ENCODE measurements at regions not wholly inside any gene's neighbourhood (a gene's known extent, or its start where the extent isn't known, plus 50 kb on each side); places are given as distances from the start of the nearest gene placed in this dataset.

GRCh38 chr3:89628856-89629670, 521.6 kb downstream of the EPHA3 start:
- no peaks in the 10 kb centered on the region for H3K4me1 ChIP-seq (ENCODE audit: control insufficient read depth, low read depth, low read length)
- no peaks in the 10 kb centered on the region for H3K9me3 ChIP-seq (ENCODE audit: control insufficient read depth, low read depth, low read length)
- no peak overlapping the region for H3K4me3 ChIP-seq (ENCODE audit: low read length)
- H3K9ac ChIP-seq (ENCODE audit: low read length), result no peak overlapping the region
- no peak overlapping the region for H3K27ac ChIP-seq (ENCODE audit: low read length)
- no peaks in the 10 kb centered on the region for H3K36me3 ChIP-seq (ENCODE audit: control insufficient read depth, low read depth, low read length)
- H3K27me3 ChIP-seq (ENCODE audit: control insufficient read depth, insufficient read depth, low read length), result no peaks in the 10 kb centered on the region

- Histone ChIP-seq H3K9me3 (ENCODE audit: control insufficient read depth, low read depth, low read length) (no peaks in the 10 kb centered on the region), H3K4me3 (ENCODE audit: low read length) (no peak overlapping the region), H3K27me3 (ENCODE audit: control insufficient read depth, insufficient read depth, low read length) (no peaks in the 10 kb centered on the region), H3K4me1 (ENCODE audit: control insufficient read depth, low read depth, low read length) (no peaks in the 10 kb centered on the region), H3K36me3 (ENCODE audit: control insufficient read depth, low read depth, low read length) (no peaks in the 10 kb centered on the region), H3K27ac (ENCODE audit: low read length) (no peak overlapping the region), H3K9ac (ENCODE audit: low read length) (no peak overlapping the region)
Observed at GRCh38 chr3:89635137-89635536, 527.7 kb downstream of the EPHA3 start.

DNA sequence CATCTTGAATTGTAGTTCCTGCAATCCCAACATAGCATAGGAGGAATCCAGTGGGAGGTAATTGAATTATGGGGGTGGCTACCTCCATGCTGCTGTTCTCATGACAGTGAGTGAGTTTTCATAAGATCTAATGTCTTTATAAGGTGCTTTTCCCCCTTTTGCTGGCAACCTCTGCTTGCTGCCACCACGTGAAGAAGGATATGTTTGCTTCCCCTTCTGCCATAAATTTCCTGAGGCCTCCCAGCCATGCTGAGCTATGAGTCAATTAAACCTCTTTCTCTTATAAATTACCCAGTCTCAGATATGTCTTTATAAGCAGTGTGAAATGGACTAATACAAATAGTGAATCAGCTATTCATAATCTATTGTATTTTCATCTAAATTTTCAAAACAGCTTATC, 537.3 kb downstream of the EPHA3 start:
- Histone ChIP-seq H3K9ac (ENCODE audit: low read length) (no peak overlapping the region), H3K36me3 (ENCODE audit: control insufficient read depth, low read depth, low read length) (no peaks in the 10 kb centered on the region), H3K4me3 (ENCODE audit: low read length) (no peak overlapping the region), H3K9me3 (ENCODE audit: control insufficient read depth, low read depth, low read length) (no peaks in the 10 kb centered on the region), H3K27ac (ENCODE audit: low read length) (no peak overlapping the region), H3K27me3 (ENCODE audit: control insufficient read depth, insufficient read depth, low read length) (no peaks in the 10 kb centered on the region), H3K4me1 (ENCODE audit: control insufficient read depth, low read depth, low read length) (no peaks in the 10 kb centered on the region)

DNA sequence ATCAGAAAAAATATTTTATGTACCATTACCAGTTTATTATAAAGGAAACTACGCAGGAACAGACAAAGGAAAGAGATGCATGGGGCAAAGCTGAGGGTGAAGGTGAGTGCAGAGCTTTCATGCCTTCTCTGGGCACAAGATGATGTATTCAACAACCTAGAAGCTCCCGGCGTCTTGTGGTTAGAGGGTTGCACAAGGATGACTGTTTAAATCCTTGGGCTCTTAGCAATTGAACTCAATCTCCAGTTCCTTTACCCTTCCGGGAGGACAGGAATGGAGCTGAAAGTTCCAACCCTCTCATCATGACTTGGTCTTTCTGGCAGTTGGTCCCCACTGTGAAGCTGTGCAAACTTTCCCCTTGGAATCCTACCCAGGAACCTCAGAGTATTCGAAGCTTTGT, 542.0 kb downstream of the EPHA3 start:
- Histone ChIP-seq H3K9ac (ENCODE audit: low read length) (no peak overlapping the region), H3K4me3 (ENCODE audit: low read length) (no peak overlapping the region), H3K27ac (ENCODE audit: low read length) (no peak overlapping the region), H3K9me3 (ENCODE audit: control insufficient read depth, low read depth, low read length) (no peaks in the 10 kb centered on the region), H3K36me3 (ENCODE audit: control insufficient read depth, low read depth, low read length) (no peaks in the 10 kb centered on the region), H3K4me1 (ENCODE audit: control insufficient read depth, low read depth, low read length) (no peaks in the 10 kb centered on the region), H3K27me3 (ENCODE audit: control insufficient read depth, insufficient read depth, low read length) (no peaks in the 10 kb centered on the region)

DNA sequence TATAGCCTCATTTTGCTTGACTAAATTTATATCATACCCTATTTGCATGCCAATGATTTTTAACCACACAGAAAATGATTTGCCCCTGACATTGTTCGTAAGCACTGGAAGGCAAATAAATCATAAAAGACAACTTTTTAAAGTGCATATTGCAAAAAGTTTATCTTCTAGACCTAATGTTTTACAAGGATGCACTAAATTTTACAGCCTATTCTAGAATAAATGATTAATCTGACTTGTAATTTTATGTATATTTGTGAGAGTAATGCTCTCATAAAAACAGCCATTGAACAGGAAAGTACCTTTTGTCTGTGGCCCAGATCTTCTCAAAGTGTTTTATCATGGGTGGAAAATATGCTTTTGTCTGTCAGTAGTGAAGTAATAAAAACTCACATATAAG, 546.6 kb downstream of the EPHA3 start:
- no peaks in the 10 kb centered on the region for H3K4me1 ChIP-seq (ENCODE audit: control insufficient read depth, low read depth, low read length)
- no peak overlapping the region for H3K27ac ChIP-seq (ENCODE audit: low read length)

DNA sequence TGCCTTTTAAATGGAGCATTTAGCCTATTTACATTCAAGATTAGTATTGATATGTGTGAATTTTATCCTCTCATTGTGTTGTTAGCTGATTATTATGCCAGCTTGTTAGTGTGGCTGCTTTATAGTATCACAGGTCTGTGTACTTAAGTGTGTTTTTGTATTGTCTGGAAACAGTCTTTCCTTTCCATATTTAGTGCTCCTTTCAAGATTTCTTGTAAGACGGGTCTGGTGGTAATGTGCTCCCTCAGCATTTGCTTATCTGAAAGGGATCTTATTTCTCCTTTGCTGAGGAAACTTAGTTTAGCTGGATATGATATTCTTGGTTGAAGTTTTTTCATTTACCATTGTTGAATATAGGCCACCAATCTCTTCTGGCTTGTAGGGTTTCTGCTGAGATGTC, 549.0 kb downstream of the EPHA3 start:
- Histone ChIP-seq H3K4me1 (ENCODE audit: control insufficient read depth, low read depth, low read length) (no peaks in the 10 kb centered on the region), H3K27me3 (ENCODE audit: control insufficient read depth, insufficient read depth, low read length) (no peaks in the 10 kb centered on the region), H3K9ac (ENCODE audit: low read length) (no peak overlapping the region), H3K36me3 (ENCODE audit: control insufficient read depth, low read depth, low read length) (no peaks in the 10 kb centered on the region), H3K4me3 (ENCODE audit: low read length) (no peak overlapping the region), H3K9me3 (ENCODE audit: control insufficient read depth, low read depth, low read length) (peaks cover 5% of the 10 kb centered on the region), H3K27ac (ENCODE audit: low read length) (no peak overlapping the region)

More for the DNA sequence above, 546.6 kb downstream of the EPHA3 start:
- H3K4me3 ChIP-seq (ENCODE audit: low read length), result no peak overlapping the region
- H3K36me3 ChIP-seq (ENCODE audit: control insufficient read depth, low read depth, low read length), result no peaks in the 10 kb centered on the region
- no peaks in the 10 kb centered on the region for H3K27me3 ChIP-seq (ENCODE audit: control insufficient read depth, insufficient read depth, low read length)
- no peak overlapping the region for H3K9ac ChIP-seq (ENCODE audit: low read length)
- peaks cover 5% of the 10 kb centered on the region for H3K9me3 ChIP-seq (ENCODE audit: control insufficient read depth, low read depth, low read length)

DNA sequence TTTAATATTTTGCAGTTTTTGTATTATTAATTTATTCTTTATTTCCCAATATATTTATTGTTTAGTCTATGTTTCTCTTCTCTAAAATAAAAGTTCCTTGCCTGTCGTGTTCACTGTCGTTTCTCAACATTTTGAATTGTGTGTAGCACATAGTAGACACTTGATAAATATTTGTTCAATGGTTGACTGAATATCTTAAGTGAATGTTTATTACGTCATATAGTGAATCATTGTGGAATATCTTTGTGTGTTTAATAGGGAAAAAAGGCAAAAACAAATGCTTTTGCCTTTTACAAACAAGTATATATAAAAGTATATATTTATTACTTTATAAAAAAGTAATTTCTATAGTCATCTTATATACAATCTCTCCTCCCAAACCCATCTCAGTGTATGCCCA, 572.3 kb downstream of the EPHA3 start:
- Histone ChIP-seq H3K27me3 (ENCODE audit: control insufficient read depth, insufficient read depth, low read length) (no peaks in the 10 kb centered on the region), H3K9ac (ENCODE audit: low read length) (no peak overlapping the region), H3K9me3 (ENCODE audit: control insufficient read depth, low read depth, low read length) (no peaks in the 10 kb centered on the region), H3K36me3 (ENCODE audit: control insufficient read depth, low read depth, low read length) (no peaks in the 10 kb centered on the region), H3K4me3 (ENCODE audit: low read length) (no peak overlapping the region), H3K4me1 (ENCODE audit: control insufficient read depth, low read depth, low read length) (no peaks in the 10 kb centered on the region), H3K27ac (ENCODE audit: low read length) (no peak overlapping the region)

DNA sequence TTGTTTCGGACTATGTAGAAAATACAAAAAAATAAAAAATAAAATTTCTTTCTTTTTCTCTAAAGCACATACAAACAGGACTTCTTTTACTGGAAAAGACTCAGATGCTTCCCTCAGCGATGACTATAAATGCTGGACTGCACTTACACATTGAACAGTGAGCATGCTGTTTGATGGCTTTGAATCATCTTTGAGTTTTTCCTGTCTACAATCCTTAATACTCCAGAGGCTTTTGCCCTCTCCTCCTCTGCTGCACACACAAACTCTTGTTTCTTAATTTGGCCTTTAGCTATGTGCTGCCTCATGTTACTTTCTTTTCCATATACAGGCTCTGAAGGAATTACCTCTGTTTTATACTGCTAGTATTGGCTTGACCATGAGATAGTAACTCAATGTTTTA, 575.1 kb downstream of the EPHA3 start:
- no peaks in the 10 kb centered on the region for H3K27me3 ChIP-seq (ENCODE audit: control insufficient read depth, insufficient read depth, low read length)
- no peaks in the 10 kb centered on the region for H3K4me1 ChIP-seq (ENCODE audit: control insufficient read depth, low read depth, low read length)
- no peaks in the 10 kb centered on the region for H3K9me3 ChIP-seq (ENCODE audit: control insufficient read depth, low read depth, low read length)
- no peak overlapping the region for H3K4me3 ChIP-seq (ENCODE audit: low read length)
- H3K27ac ChIP-seq (ENCODE audit: low read length), result no peak overlapping the region
- H3K9ac ChIP-seq (ENCODE audit: low read length), result no peak overlapping the region
- no peaks in the 10 kb centered on the region for H3K36me3 ChIP-seq (ENCODE audit: control insufficient read depth, low read depth, low read length)

- Histone ChIP-seq H3K9ac (ENCODE audit: low read length) (no peak overlapping the region), H3K4me1 (ENCODE audit: control insufficient read depth, low read depth, low read length) (no peaks in the 10 kb centered on the region), H3K36me3 (ENCODE audit: control insufficient read depth, low read depth, low read length) (no peaks in the 10 kb centered on the region), H3K27ac (ENCODE audit: low read length) (no peak overlapping the region), H3K9me3 (ENCODE audit: control insufficient read depth, low read depth, low read length) (no peaks in the 10 kb centered on the region), H3K4me3 (ENCODE audit: low read length) (no peak overlapping the region), H3K27me3 (ENCODE audit: control insufficient read depth, insufficient read depth, low read length) (no peaks in the 10 kb centered on the region)
Observed at GRCh38 chr3:89685731-89686130, 578.3 kb downstream of the EPHA3 start.

GRCh38 chr3:89690646-89691045, 583.2 kb downstream of the EPHA3 start:
- H3K4me1 ChIP-seq (ENCODE audit: control insufficient read depth, low read depth, low read length), result no peaks in the 10 kb centered on the region
- no peak overlapping the region for H3K9ac ChIP-seq (ENCODE audit: low read length)
- H3K27ac ChIP-seq (ENCODE audit: low read length), result no peak overlapping the region
- no peaks in the 10 kb centered on the region for H3K27me3 ChIP-seq (ENCODE audit: control insufficient read depth, insufficient read depth, low read length)
- no peaks in the 10 kb centered on the region for H3K9me3 ChIP-seq (ENCODE audit: control insufficient read depth, low read depth, low read length)
- H3K36me3 ChIP-seq (ENCODE audit: control insufficient read depth, low read depth, low read length), result no peaks in the 10 kb centered on the region
- no peak overlapping the region for H3K4me3 ChIP-seq (ENCODE audit: low read length)

- no peak overlapping the region for H3K9ac ChIP-seq (ENCODE audit: low read length)
- H3K4me1 ChIP-seq (ENCODE audit: control insufficient read depth, low read depth, low read length), result no peaks in the 10 kb centered on the region
- H3K27ac ChIP-seq (ENCODE audit: low read length), result no peak overlapping the region
- H3K9me3 ChIP-seq (ENCODE audit: control insufficient read depth, low read depth, low read length), result no peaks in the 10 kb centered on the region
- H3K27me3 ChIP-seq (ENCODE audit: control insufficient read depth, insufficient read depth, low read length), result no peaks in the 10 kb centered on the region
- H3K36me3 ChIP-seq (ENCODE audit: control insufficient read depth, low read depth, low read length), result no peaks in the 10 kb centered on the region
- no peak overlapping the region for H3K4me3 ChIP-seq (ENCODE audit: low read length)
Observed at GRCh38 chr3:89692601-89693000, 585.2 kb downstream of the EPHA3 start.

DNA sequence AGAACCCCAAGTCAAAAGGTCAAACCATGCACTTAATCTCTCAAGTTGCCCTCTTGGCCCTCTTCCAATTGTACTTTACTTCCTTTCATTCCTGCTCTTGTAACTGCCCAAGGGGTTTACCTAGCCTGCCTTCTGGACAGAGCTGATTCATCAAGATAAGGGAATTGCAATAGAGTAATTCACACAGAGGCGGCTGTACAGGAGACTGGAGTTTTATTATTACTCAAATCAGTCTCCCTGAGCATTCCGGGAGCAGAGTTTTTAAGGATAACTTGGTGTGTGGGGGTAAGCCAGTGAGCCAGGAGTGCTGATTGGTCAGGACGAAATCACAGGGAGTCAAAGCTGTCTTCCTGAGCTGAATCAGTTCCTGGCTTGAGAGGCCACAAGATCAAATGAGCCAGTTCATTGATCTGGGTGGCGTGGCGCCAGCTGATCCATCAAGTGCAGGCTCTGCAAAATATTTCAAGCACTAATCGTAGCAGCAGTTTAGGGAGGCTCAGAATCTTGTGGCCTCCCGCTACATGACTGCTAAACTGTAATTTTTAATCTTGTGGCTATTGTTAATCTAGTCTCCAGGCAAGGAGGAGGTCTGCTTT, 590.0 kb downstream of the EPHA3 start:
- Histone ChIP-seq H3K9me3 (ENCODE audit: control insufficient read depth, low read depth, low read length) (no peaks in the 10 kb centered on the region), H3K27me3 (ENCODE audit: control insufficient read depth, insufficient read depth, low read length) (no peaks in the 10 kb centered on the region), H3K4me1 (ENCODE audit: control insufficient read depth, low read depth, low read length) (no peaks in the 10 kb centered on the region), H3K27ac (ENCODE audit: low read length) (no peak overlapping the region), H3K4me3 (ENCODE audit: low read length) (no peak overlapping the region), H3K9ac (ENCODE audit: low read length) (no peak overlapping the region), H3K36me3 (ENCODE audit: control insufficient read depth, low read depth, low read length) (no peaks in the 10 kb centered on the region)

All from iPS-18a (cell line).